NCI-H2029 (cell line): ENCODE measurements at regions not wholly inside any gene's neighbourhood (a gene's known extent, or its start where the extent isn't known, plus 50 kb on each side); places are given as distances from the start of the nearest gene placed in this dataset.

Source experiments
- DNase-seq: peaks from one replicate; lab custom pipeline; 2025; lab: John Stamatoyannopoulos, UW

GRCh38 chr4:17169699-17170098 is 271.3 kb upstream of the LDB2 start:
- DNase-seq = no peak

- no peak for DNase-seq
Measured at GRCh38 chr4:17168571-17168970, 270.1 kb upstream of the LDB2 start.

- no peak for DNase-seq
Measured at GRCh38 chr4:17166954-17167353, 268.5 kb upstream of the LDB2 start.

- DNase-seq = no peak
Measured at GRCh38 chr4:17165286-17165685, 266.8 kb upstream of the LDB2 start.

GRCh38 chr4:17164666-17165065 is 266.2 kb upstream of the LDB2 start:
- no peak for DNase-seq

- DNase-seq = no peak
Measured at GRCh38 chr4:17163156-17163771, 264.8 kb upstream of the LDB2 start.

GRCh38 chr4:17157304-17157703 is 258.9 kb upstream of the LDB2 start:
- DNase-seq = no peak

- DNase-seq = no peak
Measured at GRCh38 chr4:17155486-17155885, 257.0 kb upstream of the LDB2 start.

- DNase-seq = no peak
Measured at GRCh38 chr4:17153572-17153971, 255.1 kb upstream of the LDB2 start.

- DNase-seq = no peak
Measured at GRCh38 chr4:17152941-17153540, 254.6 kb upstream of the LDB2 start.

GRCh38 chr4:17142232-17142711 is 243.8 kb upstream of the LDB2 start:
- DNase-seq = no peak

- no peak for DNase-seq
Measured at GRCh38 chr4:17138847-17139246, 240.4 kb upstream of the LDB2 start.

- no peak for DNase-seq
Measured at GRCh38 chr4:17134565-17134964, 236.1 kb upstream of the LDB2 start.

- no peak for DNase-seq
Measured at GRCh38 chr4:17134100-17134499, 235.7 kb upstream of the LDB2 start.

GRCh38 chr4:17132226-17132625 is 233.8 kb upstream of the LDB2 start:
- no peak for DNase-seq

GRCh38 chr4:17128268-17128667 is 229.8 kb upstream of the LDB2 start:
- DNase-seq = no peak

- no peak for DNase-seq
Measured at GRCh38 chr4:17126321-17126966, 228.0 kb upstream of the LDB2 start.

GRCh38 chr4:17124767-17125166 is 226.3 kb upstream of the LDB2 start:
- DNase-seq = no peak

GRCh38 chr4:17120761-17121160 is 222.3 kb upstream of the LDB2 start:
- DNase-seq = no peak

- no peak for DNase-seq
Measured at GRCh38 chr4:17117746-17118145, 219.3 kb upstream of the LDB2 start.

- no peak for DNase-seq
Measured at GRCh38 chr4:17115583-17115982, 217.1 kb upstream of the LDB2 start.

- DNase-seq = no peak
Measured at GRCh38 chr4:17112292-17112659, 213.8 kb upstream of the LDB2 start.

GRCh38 chr4:17109126-17109525 is 210.7 kb upstream of the LDB2 start:
- no peak for DNase-seq

GRCh38 chr4:17103231-17103630 is 204.8 kb upstream of the LDB2 start:
- no peak for DNase-seq
